Panc1 (cell line): ENCODE measurements at regions not wholly inside any gene's neighbourhood (a gene's known extent, or its start where the extent isn't known, plus 50 kb on each side); places are given as distances from the start of the nearest gene placed in this dataset.

Experiments
- ATAC-seq: fragments of 200-7000 bp; cut with Tn5 transposase; 2 replicates; pipeline ENCODE4 v1.9.1; 2020; ENCODE audit warnings: mild to moderate bottlenecking, moderate library complexity
- BruUV-seq: library from RNA; stranded (reverse); fragments of 400-500 nt; replicated peaks from 2 replicates; lab custom pipeline; 2021; lab: Mats Ljungman, UMichigan
- CTCF ChIA-PET: fragments of 300-600 bp; sonication (Branson Sonifier 250); formaldehyde crosslinking; loops from one replicate; lab custom pipeline; 2022; ENCODE audit warnings: antibody characterized with exemption; lab: Charles Lee
- POLR2A ChIA-PET: fragments of 300-600 bp; sonication (Branson Sonifier 250); formaldehyde crosslinking; loops from one replicate; lab custom pipeline; 2022; ENCODE audit warnings: antibody characterized with exemption; lab: Charles Lee
- DNase-seq: peaks from one replicate; pipeline ENCODE4 v3.0.0-alpha.2; 2010; ENCODE audit warnings: low read depth, low spot score
- H3K27ac ChIP-seq: 2 replicates; pipeline ENCODE4 v1.5.1; 2011; ENCODE audit warnings: mild to moderate bottlenecking, low read length, inconsistent platforms
- H3K27me3 ChIP-seq: fragments of 200-500 bp; sonication (Bioruptor generic); 2 replicates; pipeline ENCODE4 v1.6.0; 2014; ENCODE audit warnings: low read length, inconsistent platforms; ENCODE audit not compliant: control insufficient read depth, insufficient read depth
- H3K36me3 ChIP-seq: fragments of 200-500 bp; sonication (Bioruptor generic); 2 replicates; pipeline ENCODE4 v1.5.1; 2014; ENCODE audit warnings: inconsistent platforms, mild to moderate bottlenecking, low read length, moderate library complexity; ENCODE audit not compliant: control insufficient read depth, insufficient read depth
- H3K4me1 ChIP-seq: 2 replicates; pipeline ENCODE4 v1.5.1; 2011; ENCODE audit warnings: inconsistent platforms, mild to moderate bottlenecking, low read length, moderate library complexity; ENCODE audit not compliant: control insufficient read depth, insufficient read depth
- H3K4me3 ChIP-seq, 2 experiments: 2 replicates each; pipeline ENCODE4 v1.5.1; 2011 to 2012; ENCODE audit warnings: low read depth in 2 of 2, low read length in 2 of 2, mild to moderate bottlenecking in 2 of 2, inconsistent platforms in 1 of 2, moderate library complexity in 1 of 2
- H3K9me3 ChIP-seq: fragments of 200-500 bp; sonication (Bioruptor generic); 2 replicates; pipeline ENCODE4 v1.5.1; 2014; ENCODE audit warnings: low read depth, mild to moderate bottlenecking, inconsistent platforms, low read length, moderate library complexity; ENCODE audit not compliant: control insufficient read depth, insufficient read depth
- POLR2AphosphoS5 ChIP-seq: IDR thresholded peaks from 2 replicates; pipeline ENCODE4 v1.6.1; 2012; ENCODE audit warnings: mild to moderate bottlenecking, low read depth, low read length, moderate library complexity
- REST ChIP-seq, 2 experiments: IDR thresholded peaks; 2 replicates each; pipeline ENCODE4 v1.6.1; 2011 to 2012; ENCODE audit warnings: low read depth in 2 of 2, control low read depth in 1 of 2, low read length in 1 of 2, mild to moderate bottlenecking in 1 of 2, moderate library complexity in 1 of 2; ENCODE audit not compliant: insufficient read depth in 1 of 2
- SIN3A ChIP-seq: IDR thresholded peaks from 2 replicates; pipeline ENCODE4 v1.6.1; 2012; ENCODE audit warnings: low read depth, mild to moderate bottlenecking, low read length, moderate library complexity, borderline replicate concordance; ENCODE audit not compliant: insufficient read depth
- TCF7L2 ChIP-seq: IDR thresholded peaks from 2 replicates; pipeline ENCODE4 v1.6.1; 2011; ENCODE audit warnings: mild to moderate bottlenecking, low read depth, low read length, inconsistent platforms
- in situ Hi-C: cut with HindIII; loops from 2 replicates; pipeline ENCODE4 v1.10.0; 2016; ENCODE audit warnings: low sequenced_read_pairs, low pct_unique_long_range_greater_than_20kb
- intact Hi-C: fragments of 100-400 bp; cut with micrococcal nuclease; formaldehyde crosslinking; loops from one replicate; pipeline ENCODE4 v1.10.0; 2022; ENCODE audit not compliant: unreplicated experiment
- TF ChIP-seq, protein P1 (sequence below): fragments of 450-650 bp; IDR thresholded peaks from 2 replicates; pipeline ENCODE4 v1.5.1; 2017; ENCODE audit warnings: mild to moderate bottlenecking

DNA sequence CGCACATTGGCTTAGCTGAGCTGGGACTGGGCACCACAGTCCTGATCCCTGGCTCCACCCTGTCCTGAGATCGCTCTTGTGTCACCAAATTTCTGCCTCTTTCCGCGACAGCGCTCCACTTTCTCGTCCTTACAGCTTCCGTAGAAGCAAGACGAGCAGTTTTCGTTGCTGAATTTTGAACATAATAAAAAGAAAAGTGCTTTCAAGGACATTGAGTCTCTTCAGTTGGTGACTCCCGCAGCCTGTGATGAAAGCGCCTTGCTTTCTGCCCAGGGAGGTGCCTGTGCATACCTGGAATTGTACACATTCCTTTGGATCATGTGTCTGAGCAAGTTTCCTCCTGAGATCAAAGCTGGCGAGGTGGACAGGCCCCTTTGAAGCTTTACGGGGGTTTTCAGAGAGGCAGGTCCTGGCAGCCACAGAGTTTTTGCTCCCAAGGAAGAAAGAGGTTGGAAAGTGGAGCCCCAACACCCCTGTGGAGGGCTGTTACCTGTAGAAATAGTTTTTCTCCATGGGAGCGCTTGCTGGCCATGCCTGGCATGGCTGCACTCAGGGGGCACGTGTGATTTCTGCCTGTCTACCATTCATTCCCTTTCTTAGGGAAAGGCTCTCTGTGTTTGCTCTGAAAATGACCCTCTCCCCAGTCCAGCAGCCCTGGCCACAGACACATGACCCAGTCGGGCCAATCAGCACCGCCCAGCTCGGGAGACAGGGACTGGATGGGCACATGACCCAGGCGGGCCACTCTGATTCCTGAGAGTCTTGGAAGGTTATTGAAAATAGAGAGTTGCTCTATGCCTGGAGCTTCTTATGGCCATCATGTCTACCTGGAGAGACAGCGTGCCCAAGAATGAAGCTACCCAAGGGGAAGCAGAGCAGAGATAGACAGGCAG is 115.6 kb upstream of the OTOS start:
- Histone ChIP-seq H3K4me1 (peaks cover 9% of the 10 kb centered on the region), H3K27ac (no peak overlapping the region), H3K36me3 (no peaks in the 10 kb centered on the region), H3K9me3 (no peaks in the 10 kb centered on the region), H3K4me3 (no peak overlapping the region), H3K27me3 (no peaks in the 10 kb centered on the region)
- CTCF ChIA-PET: no interaction called here
- ATAC-seq (no peak; the same call in 1 of the 2 replicates), DNase-seq (no peak)
- intact Hi-C loops: no loop called here
- peak; percentile 96 for TF ChIP-seq TCF7L2
- TF ChIP-seq SIN3A: no peak
- POLR2A ChIA-PET: no interaction called here
- in situ Hi-C loops: no loop called here
- no TSS peak for BruUV-seq

GRCh38 chr2:240256704-240257637 is 116.5 kb upstream of the OTOS start:
- intact Hi-C loops (no loop called here), in situ Hi-C loops (no loop called here)
- CTCF ChIA-PET: no interaction called here
- Histone ChIP-seq H3K4me3 (no peak overlapping the region), H3K27ac (no peak overlapping the region), H3K4me1 (peaks cover 3% of the 10 kb centered on the region; the same call in 1 of the 2 replicates), H3K9me3 (no peaks in the 10 kb centered on the region), H3K36me3 (no peaks in the 10 kb centered on the region), H3K27me3 (no peaks in the 10 kb centered on the region)
- ATAC-seq (no peak), DNase-seq (no peak)
- POLR2A ChIA-PET: no interaction called here
- no peak for TF ChIP-seq POLR2AphosphoS5
- TF ChIP-seq, protein P1, sequence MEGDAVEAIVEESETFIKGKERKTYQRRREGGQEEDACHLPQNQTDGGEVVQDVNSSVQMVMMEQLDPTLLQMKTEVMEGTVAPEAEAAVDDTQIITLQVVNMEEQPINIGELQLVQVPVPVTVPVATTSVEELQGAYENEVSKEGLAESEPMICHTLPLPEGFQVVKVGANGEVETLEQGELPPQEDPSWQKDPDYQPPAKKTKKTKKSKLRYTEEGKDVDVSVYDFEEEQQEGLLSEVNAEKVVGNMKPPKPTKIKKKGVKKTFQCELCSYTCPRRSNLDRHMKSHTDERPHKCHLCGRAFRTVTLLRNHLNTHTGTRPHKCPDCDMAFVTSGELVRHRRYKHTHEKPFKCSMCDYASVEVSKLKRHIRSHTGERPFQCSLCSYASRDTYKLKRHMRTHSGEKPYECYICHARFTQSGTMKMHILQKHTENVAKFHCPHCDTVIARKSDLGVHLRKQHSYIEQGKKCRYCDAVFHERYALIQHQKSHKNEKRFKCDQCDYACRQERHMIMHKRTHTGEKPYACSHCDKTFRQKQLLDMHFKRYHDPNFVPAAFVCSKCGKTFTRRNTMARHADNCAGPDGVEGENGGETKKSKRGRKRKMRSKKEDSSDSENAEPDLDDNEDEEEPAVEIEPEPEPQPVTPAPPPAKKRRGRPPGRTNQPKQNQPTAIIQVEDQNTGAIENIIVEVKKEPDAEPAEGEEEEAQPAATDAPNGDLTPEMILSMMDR: no peak
- TF ChIP-seq SIN3A: no peak
- no peak for TF ChIP-seq TCF7L2
- no peak for TF ChIP-seq REST (IDR thresholded peaks at IDR 0.05; ENCODE audit: insufficient read depth in 1 of 2, low read depth in 2 of 2, low read length in 1 of 2)
- BruUV-seq: no TSS peak
